ENCODE measurements at regions not wholly inside any gene's neighbourhood (a gene's known extent, or its start where the extent isn't known, plus 50 kb on each side); places are given as distances from the start of the nearest gene placed in this dataset.

- TF ChIP-seq POLR2AphosphoS5 (IDR thresholded peaks at IDR 0.05) (no peak), CTCF (IDR thresholded peaks at IDR 0.05; ENCODE audit: poor library complexity, severe bottlenecking) (no peak), TAF1 (IDR thresholded peaks at IDR 0.05; ENCODE audit: low read depth) (no peak), EZH2 (IDR thresholded peaks at IDR 0.05; ENCODE audit: borderline replicate concordance, insufficient read depth, low read length, poor library complexity, severe bottlenecking) (no peak), RAD21 (conservative IDR thresholded peaks at IDR 0.05) (no peak)
These were observed 55.4 kb upstream of the MIER3 start for GRCh38 chr5:57007344-57007743.
